GM10266 (cell line): ENCODE measurements at regions not wholly inside any gene's neighbourhood (a gene's known extent, or its start where the extent isn't known, plus 50 kb on each side); places are given as distances from the start of the nearest gene placed in this dataset.
"Not testable (repeated sequence)": the region's sequence is repeated elsewhere in the genome, so short reads cannot be mapped to it uniquely, and the experiment has no call there.

ENCODE experiments used
- DNase-seq: peaks from one replicate; pipeline ENCODE4 v3.0.0; 2012; ENCODE audit errors: extremely low spot score
- CTCF ChIP-seq: IDR thresholded peaks from 2 replicates; pipeline ENCODE4 v1.5.1; 2012; ENCODE audit warnings: mild to moderate bottlenecking, low read depth; ENCODE audit not compliant: control insufficient read depth, insufficient read depth; ENCODE audit errors: missing control alignments

- no peak for DNase-seq
- no peak for TF ChIP-seq CTCF
Observed at GRCh38 chr18:40307627-40308026, 1647.4 kb upstream of the PIK3C3 start.

GRCh38 chr18:40296717-40297413 is 1658.2 kb upstream of the PIK3C3 start:
- no peak for DNase-seq
- TF ChIP-seq CTCF = no peak

GRCh38 chr18:40292985-40293710 is 1661.9 kb upstream of the PIK3C3 start:
- no peak for DNase-seq
- TF ChIP-seq CTCF = no peak

- DNase-seq = no peak
- no peak for TF ChIP-seq CTCF
Observed at GRCh38 chr18:40283560-40283959, 1671.5 kb upstream of the PIK3C3 start.

- DNase-seq = not testable (repeated sequence)
Observed at GRCh38 chr18:40281356-40281755, 1673.7 kb upstream of the PIK3C3 start.

GRCh38 chr18:40274618-40275196 is 1680.3 kb upstream of the PIK3C3 start:
- no peak for TF ChIP-seq CTCF
- DNase-seq = no peak

- no peak for TF ChIP-seq CTCF
- DNase-seq = no peak
Observed at GRCh38 chr18:40272630-40273231, 1682.3 kb upstream of the PIK3C3 start.
